ENCODE measurements at regions not wholly inside any gene's neighbourhood (a gene's known extent, or its start where the extent isn't known, plus 50 kb on each side); places are given as distances from the start of the nearest gene placed in this dataset.

- TF ChIP-seq CTCF (IDR thresholded peaks at IDR 0.05) (no peak), POLR2A (IDR thresholded peaks at IDR 0.05) (no peak)
These were observed 298.6 kb downstream of the SEC14L1 start for GRCh38 chr17:77439189-77440018.
